GM23338 (cell line): ENCODE measurements at regions not wholly inside any gene's neighbourhood (a gene's known extent, or its start where the extent isn't known, plus 50 kb on each side); places are given as distances from the start of the nearest gene placed in this dataset.

Experiments
- ATAC-seq: fragments of 200-7000 bp; cut with Tn5 transposase; 3 replicates; pipeline ENCODE4 v1.9.1; 2020
- DNase-seq: peaks from one replicate; pipeline ENCODE4 v3.0.0-alpha.2; 2015; ENCODE audit warnings: low spot score
- H2AFZ ChIP-seq: fragments of 200-600 bp; sonication (generic); 2 replicates; pipeline ENCODE4 v1.8.0; 2016; ENCODE audit warnings: antibody characterized with exemption, mild to moderate bottlenecking, moderate library complexity
- H3F3A ChIP-seq: fragments of 200-600 bp; sonication (generic); replicated peaks from 2 replicates; pipeline ENCODE4 v1.8.0; 2017; ENCODE audit warnings: antibody characterized with exemption, mixed run types, low read depth
- H3K27ac ChIP-seq: fragments of 200-600 bp; sonication (generic); 2 replicates; pipeline ENCODE4 v1.6.1; 2016; ENCODE audit warnings: low read depth
- H3K27me3 ChIP-seq: fragments of 200-600 bp; sonication (generic); 2 replicates; pipeline ENCODE4 v1.8.0; 2016; ENCODE audit warnings: mild to moderate bottlenecking, mixed run types, moderate library complexity; ENCODE audit not compliant: insufficient read depth
- H3K36me3 ChIP-seq: fragments of 200-600 bp; sonication (generic); 2 replicates; pipeline ENCODE4 v1.8.0; 2016; ENCODE audit warnings: mild to moderate bottlenecking; ENCODE audit not compliant: insufficient read depth
- H3K4me1 ChIP-seq: fragments of 200-600 bp; sonication (generic); 2 replicates; pipeline ENCODE4 v1.8.0; 2016; ENCODE audit warnings: mild to moderate bottlenecking, moderate library complexity; ENCODE audit not compliant: insufficient read depth
- H3K4me2 ChIP-seq: fragments of 200-600 bp; sonication (generic); 2 replicates; pipeline ENCODE4 v1.7.1; 2017; ENCODE audit warnings: mixed run types
- H3K4me3 ChIP-seq: fragments of 200-600 bp; sonication (generic); 2 replicates; pipeline ENCODE4 v1.6.1; 2016; ENCODE audit warnings: mixed run types
- H3K79me2 ChIP-seq: fragments of 200-600 bp; sonication (generic); replicated peaks from 2 replicates; pipeline ENCODE4 v1.8.0; 2017; ENCODE audit warnings: mild to moderate bottlenecking; ENCODE audit not compliant: insufficient read depth
- H3K9me2 ChIP-seq: fragments of 200-600 bp; sonication (generic); 2 replicates; pipeline ENCODE4 v1.8.0; 2017; ENCODE audit not compliant: insufficient read depth
- H4K20me1 ChIP-seq: fragments of 200-600 bp; sonication (generic); replicated peaks from 2 replicates; pipeline ENCODE4 v1.8.0; 2017; ENCODE audit warnings: mild to moderate bottlenecking; ENCODE audit not compliant: insufficient read depth
- H3K27ac Mint-ChIP-seq: 2 replicates; pipeline ENCODE4 v1.8.0; 2020; ENCODE audit warnings: inconsistent platforms, mild to moderate bottlenecking, moderate library complexity, mixed read lengths
- H3K27me3 Mint-ChIP-seq: 3 replicates; pipeline ENCODE4 v1.8.0; 2022; ENCODE audit warnings: low read depth, mild to moderate bottlenecking, moderate library complexity, mixed read lengths, inconsistent platforms; ENCODE audit not compliant: insufficient read depth, poor library complexity
- H3K36me3 Mint-ChIP-seq: 3 replicates; pipeline ENCODE4 v1.8.0; 2021; ENCODE audit warnings: low read depth, mild to moderate bottlenecking, inconsistent platforms, moderate library complexity, mixed read lengths
- H3K4me1 Mint-ChIP-seq: 3 replicates; pipeline ENCODE4 v1.8.0; 2020; ENCODE audit warnings: mild to moderate bottlenecking, inconsistent platforms, mixed read lengths
- H3K4me3 Mint-ChIP-seq: 3 replicates; pipeline ENCODE4 v1.8.0; 2021; ENCODE audit warnings: moderate library complexity, mild to moderate bottlenecking, inconsistent platforms, mixed read lengths
- H3K9me3 Mint-ChIP-seq: 3 replicates; pipeline ENCODE4 v1.8.0; 2020; ENCODE audit warnings: moderate library complexity, mild to moderate bottlenecking, inconsistent platforms, mixed read lengths
- CREB1 ChIP-seq: fragments of 250-450 bp; sonication (Bioruptor Pico); IDR thresholded peaks from 2 replicates; pipeline ENCODE4 v1.5.0; 2020; ENCODE audit warnings: low read depth, mild to moderate bottlenecking, moderate library complexity
- EZH2 ChIP-seq: fragments of 200-600 bp; sonication (generic); IDR thresholded peaks from one replicate; pipeline ENCODE4 v1.8.0; 2017; ENCODE audit warnings: antibody characterized with exemption, mild to moderate bottlenecking, low read depth; ENCODE audit not compliant: unreplicated experiment
- EZH2phosphoT487 ChIP-seq: fragments of 200-600 bp; sonication (generic); IDR thresholded peaks from one replicate; pipeline ENCODE4 v1.8.1; 2018; ENCODE audit warnings: antibody characterized with exemption; ENCODE audit not compliant: unreplicated experiment
- JUNB ChIP-seq: IDR thresholded peaks from one replicate; pipeline ENCODE4 v1.6.1; 2016; ENCODE audit warnings: antibody characterized with exemption; ENCODE audit not compliant: unreplicated experiment
- NANOG ChIP-seq: IDR thresholded peaks from 2 replicates; pipeline ENCODE4 v1.6.1; 2016; ENCODE audit warnings: antibody characterized with exemption, borderline replicate concordance
- POLR2AphosphoS5 ChIP-seq: IDR thresholded peaks from 2 replicates; pipeline ENCODE4 v1.6.1; 2016; ENCODE audit warnings: antibody characterized with exemption, low read depth
- STAT1 ChIP-seq: IDR thresholded peaks from one replicate; pipeline ENCODE4 v1.6.1; 2016; ENCODE audit warnings: antibody characterized with exemption; ENCODE audit not compliant: unreplicated experiment
- ZNF114 ChIP-seq: fragments of 250-450 bp; sonication (Bioruptor Pico); IDR thresholded peaks from 2 replicates; pipeline ENCODE4 v1.5.0; 2020; ENCODE audit warnings: mild to moderate bottlenecking, moderate library complexity
- ZNF331 ChIP-seq: fragments of 250-450 bp; sonication (Bioruptor Pico); IDR thresholded peaks from 2 replicates; pipeline ENCODE4 v1.5.0; 2020; ENCODE audit warnings: low read depth, mild to moderate bottlenecking, moderate library complexity
- TF ChIP-seq, protein P1 (sequence below): fragments of 250-450 bp; sonication (Bioruptor Pico); IDR thresholded peaks from 2 replicates; pipeline ENCODE4 v1.5.0; 2020; ENCODE audit warnings: mild to moderate bottlenecking, moderate library complexity
- TF ChIP-seq, protein P2 (sequence below), 2 experiments: fragments of 200-600 bp in 1 of 2; sonication (generic) in 1 of 2; conservative IDR thresholded peaks; 2 replicates each; pipeline versions ENCODE4 v1.5.1 to v1.6.1; 2016 to 2017; ENCODE audit warnings: antibody characterized with exemption in 2 of 2, low read depth in 2 of 2, mild to moderate bottlenecking in 2 of 2, moderate library complexity in 1 of 2
- TF ChIP-seq, protein P3 (sequence below): IDR thresholded peaks from one replicate; pipeline ENCODE4 v1.6.1; 2018; ENCODE audit warnings: antibody characterized with exemption; ENCODE audit not compliant: unreplicated experiment
- TF ChIP-seq, protein P4 (sequence below): IDR thresholded peaks from 2 replicates; pipeline ENCODE4 v1.6.1; 2016; ENCODE audit warnings: antibody characterized with exemption

DNA sequence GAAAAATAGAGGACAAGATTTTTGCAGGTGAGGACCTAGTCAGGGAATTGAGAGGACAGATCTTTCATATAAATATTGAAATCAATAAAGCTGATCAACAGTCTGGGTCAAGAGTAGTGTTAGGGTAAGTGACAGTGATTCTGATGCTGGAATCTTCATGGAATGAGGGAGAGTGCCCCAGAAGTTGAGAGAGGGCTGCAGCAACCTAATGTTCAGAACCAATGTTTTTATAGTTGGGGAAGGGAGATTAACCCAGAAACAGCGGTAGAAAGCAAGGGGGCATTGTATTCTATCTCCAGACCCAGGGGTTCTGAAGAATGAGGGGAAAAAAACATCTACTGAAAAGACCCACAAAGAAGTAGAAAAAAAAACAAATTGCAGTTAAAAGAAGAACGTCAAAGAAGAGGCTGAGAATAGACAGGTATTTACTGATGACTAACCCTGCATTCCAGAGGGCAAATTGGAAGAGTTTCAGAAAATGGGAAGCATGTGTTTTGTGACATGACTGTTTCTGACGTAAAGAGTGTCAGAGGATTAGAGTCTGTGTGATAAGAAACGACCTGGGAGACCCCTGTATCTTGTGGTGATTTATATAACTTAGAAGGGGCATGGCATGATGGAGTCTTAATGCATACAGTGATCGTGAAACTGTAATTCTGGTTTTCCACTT is 819.6 kb upstream of the EPHA5 start:
- no peak overlapping the region for H3K27ac Mint-ChIP-seq
- no peak overlapping the region for H3K4me3 Mint-ChIP-seq
- no peaks in the 10 kb centered on the region for H3K27me3 Mint-ChIP-seq
- H3K4me3 ChIP-seq: no peak overlapping the region
- DNase-seq (peak; percentile 17), ATAC-seq (no peak)
- H3K36me3 ChIP-seq: no peaks in the 10 kb centered on the region
- H3K27me3 ChIP-seq: no peaks in the 10 kb centered on the region
- no peaks in the 10 kb centered on the region for H3K9me2 ChIP-seq
- TF ChIP-seq ZNF114 (CRISPR knock-in tag): no peak
- TF ChIP-seq EZH2phosphoT487: no peak
- TF ChIP-seq, protein P1, sequence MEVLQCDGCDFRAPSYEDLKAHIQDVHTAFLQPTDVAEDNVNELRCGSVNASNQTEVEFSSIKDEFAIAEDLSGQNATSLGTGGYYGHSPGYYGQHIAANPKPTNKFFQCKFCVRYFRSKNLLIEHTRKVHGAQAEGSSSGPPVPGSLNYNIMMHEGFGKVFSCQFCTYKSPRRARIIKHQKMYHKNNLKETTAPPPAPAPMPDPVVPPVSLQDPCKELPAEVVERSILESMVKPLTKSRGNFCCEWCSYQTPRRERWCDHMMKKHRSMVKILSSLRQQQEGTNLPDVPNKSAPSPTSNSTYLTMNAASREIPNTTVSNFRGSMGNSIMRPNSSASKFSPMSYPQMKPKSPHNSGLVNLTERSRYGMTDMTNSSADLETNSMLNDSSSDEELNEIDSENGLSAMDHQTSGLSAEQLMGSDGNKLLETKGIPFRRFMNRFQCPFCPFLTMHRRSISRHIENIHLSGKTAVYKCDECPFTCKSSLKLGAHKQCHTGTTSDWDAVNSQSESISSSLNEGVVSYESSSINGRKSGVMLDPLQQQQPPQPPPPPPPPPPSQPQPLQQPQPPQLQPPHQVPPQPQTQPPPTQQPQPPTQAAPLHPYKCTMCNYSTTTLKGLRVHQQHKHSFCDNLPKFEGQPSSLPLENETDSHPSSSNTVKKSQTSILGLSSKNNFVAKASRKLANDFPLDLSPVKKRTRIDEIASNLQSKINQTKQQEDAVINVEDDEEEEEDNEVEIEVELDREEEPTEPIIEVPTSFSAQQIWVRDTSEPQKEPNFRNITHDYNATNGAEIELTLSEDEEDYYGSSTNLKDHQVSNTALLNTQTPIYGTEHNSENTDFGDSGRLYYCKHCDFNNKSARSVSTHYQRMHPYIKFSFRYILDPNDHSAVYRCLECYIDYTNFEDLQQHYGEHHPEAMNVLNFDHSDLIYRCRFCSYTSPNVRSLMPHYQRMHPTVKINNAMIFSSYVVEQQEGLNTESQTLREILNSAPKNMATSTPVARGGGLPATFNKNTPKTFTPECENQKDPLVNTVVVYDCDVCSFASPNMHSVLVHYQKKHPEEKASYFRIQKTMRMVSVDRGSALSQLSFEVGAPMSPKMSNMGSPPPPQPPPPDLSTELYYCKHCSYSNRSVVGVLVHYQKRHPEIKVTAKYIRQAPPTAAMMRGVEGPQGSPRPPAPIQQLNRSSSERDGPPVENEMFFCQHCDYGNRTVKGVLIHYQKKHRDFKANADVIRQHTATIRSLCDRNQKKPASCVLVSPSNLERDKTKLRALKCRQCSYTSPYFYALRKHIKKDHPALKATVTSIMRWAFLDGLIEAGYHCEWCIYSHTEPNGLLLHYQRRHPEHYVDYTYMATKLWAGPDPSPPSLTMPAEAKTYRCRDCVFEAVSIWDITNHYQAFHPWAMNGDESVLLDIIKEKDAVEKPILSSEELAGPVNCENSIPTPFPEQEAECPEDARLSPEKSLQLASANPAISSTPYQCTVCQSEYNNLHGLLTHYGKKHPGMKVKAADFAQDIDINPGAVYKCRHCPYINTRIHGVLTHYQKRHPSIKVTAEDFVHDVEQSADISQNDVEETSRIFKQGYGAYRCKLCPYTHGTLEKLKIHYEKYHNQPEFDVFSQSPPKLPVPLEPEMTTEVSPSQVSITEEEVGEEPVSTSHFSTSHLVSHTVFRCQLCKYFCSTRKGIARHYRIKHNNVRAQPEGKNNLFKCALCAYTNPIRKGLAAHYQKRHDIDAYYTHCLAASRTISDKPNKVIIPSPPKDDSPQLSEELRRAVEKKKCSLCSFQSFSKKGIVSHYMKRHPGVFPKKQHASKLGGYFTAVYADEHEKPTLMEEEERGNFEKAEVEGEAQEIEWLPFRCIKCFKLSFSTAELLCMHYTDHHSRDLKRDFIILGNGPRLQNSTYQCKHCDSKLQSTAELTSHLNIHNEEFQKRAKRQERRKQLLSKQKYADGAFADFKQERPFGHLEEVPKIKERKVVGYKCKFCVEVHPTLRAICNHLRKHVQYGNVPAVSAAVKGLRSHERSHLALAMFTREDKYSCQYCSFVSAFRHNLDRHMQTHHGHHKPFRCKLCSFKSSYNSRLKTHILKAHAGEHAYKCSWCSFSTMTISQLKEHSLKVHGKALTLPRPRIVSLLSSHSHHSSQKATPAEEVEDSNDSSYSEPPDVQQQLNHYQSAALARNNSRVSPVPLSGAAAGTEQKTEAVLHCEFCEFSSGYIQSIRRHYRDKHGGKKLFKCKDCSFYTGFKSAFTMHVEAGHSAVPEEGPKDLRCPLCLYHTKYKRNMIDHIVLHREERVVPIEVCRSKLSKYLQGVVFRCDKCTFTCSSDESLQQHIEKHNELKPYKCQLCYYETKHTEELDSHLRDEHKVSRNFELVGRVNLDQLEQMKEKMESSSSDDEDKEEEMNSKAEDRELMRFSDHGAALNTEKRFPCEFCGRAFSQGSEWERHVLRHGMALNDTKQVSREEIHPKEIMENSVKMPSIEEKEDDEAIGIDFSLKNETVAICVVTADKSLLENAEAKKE: no peak
- no peak for TF ChIP-seq EZH2
- TF ChIP-seq, protein P2, sequence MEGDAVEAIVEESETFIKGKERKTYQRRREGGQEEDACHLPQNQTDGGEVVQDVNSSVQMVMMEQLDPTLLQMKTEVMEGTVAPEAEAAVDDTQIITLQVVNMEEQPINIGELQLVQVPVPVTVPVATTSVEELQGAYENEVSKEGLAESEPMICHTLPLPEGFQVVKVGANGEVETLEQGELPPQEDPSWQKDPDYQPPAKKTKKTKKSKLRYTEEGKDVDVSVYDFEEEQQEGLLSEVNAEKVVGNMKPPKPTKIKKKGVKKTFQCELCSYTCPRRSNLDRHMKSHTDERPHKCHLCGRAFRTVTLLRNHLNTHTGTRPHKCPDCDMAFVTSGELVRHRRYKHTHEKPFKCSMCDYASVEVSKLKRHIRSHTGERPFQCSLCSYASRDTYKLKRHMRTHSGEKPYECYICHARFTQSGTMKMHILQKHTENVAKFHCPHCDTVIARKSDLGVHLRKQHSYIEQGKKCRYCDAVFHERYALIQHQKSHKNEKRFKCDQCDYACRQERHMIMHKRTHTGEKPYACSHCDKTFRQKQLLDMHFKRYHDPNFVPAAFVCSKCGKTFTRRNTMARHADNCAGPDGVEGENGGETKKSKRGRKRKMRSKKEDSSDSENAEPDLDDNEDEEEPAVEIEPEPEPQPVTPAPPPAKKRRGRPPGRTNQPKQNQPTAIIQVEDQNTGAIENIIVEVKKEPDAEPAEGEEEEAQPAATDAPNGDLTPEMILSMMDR (conservative IDR thresholded peaks at IDR 0.05; ENCODE audit: low read depth in 2 of 2): no peak
- no peak for TF ChIP-seq JUNB
- TF ChIP-seq STAT1: no peak
- TF ChIP-seq ZNF331 (CRISPR knock-in tag): no peak
- TF ChIP-seq, protein P3, sequence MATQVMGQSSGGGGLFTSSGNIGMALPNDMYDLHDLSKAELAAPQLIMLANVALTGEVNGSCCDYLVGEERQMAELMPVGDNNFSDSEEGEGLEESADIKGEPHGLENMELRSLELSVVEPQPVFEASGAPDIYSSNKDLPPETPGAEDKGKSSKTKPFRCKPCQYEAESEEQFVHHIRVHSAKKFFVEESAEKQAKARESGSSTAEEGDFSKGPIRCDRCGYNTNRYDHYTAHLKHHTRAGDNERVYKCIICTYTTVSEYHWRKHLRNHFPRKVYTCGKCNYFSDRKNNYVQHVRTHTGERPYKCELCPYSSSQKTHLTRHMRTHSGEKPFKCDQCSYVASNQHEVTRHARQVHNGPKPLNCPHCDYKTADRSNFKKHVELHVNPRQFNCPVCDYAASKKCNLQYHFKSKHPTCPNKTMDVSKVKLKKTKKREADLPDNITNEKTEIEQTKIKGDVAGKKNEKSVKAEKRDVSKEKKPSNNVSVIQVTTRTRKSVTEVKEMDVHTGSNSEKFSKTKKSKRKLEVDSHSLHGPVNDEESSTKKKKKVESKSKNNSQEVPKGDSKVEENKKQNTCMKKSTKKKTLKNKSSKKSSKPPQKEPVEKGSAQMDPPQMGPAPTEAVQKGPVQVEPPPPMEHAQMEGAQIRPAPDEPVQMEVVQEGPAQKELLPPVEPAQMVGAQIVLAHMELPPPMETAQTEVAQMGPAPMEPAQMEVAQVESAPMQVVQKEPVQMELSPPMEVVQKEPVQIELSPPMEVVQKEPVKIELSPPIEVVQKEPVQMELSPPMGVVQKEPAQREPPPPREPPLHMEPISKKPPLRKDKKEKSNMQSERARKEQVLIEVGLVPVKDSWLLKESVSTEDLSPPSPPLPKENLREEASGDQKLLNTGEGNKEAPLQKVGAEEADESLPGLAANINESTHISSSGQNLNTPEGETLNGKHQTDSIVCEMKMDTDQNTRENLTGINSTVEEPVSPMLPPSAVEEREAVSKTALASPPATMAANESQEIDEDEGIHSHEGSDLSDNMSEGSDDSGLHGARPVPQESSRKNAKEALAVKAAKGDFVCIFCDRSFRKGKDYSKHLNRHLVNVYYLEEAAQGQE: no peak
- TF ChIP-seq NANOG: no peak
- no peak for TF ChIP-seq CREB1 (CRISPR knock-in tag)
- TF ChIP-seq, protein P4, sequence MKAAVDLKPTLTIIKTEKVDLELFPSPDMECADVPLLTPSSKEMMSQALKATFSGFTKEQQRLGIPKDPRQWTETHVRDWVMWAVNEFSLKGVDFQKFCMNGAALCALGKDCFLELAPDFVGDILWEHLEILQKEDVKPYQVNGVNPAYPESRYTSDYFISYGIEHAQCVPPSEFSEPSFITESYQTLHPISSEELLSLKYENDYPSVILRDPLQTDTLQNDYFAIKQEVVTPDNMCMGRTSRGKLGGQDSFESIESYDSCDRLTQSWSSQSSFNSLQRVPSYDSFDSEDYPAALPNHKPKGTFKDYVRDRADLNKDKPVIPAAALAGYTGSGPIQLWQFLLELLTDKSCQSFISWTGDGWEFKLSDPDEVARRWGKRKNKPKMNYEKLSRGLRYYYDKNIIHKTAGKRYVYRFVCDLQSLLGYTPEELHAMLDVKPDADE: no peak
- TF ChIP-seq POLR2AphosphoS5: no peak
- no peaks in the 10 kb centered on the region for H3K36me3 Mint-ChIP-seq
- no peak overlapping the region for H3K4me2 ChIP-seq
- no peaks in the 10 kb centered on the region for H3K79me2 ChIP-seq
- no peaks in the 10 kb centered on the region for H4K20me1 ChIP-seq
- H3K4me1 ChIP-seq: no peaks in the 10 kb centered on the region
- no peak overlapping the region for H3K27ac ChIP-seq
- H3K4me1 Mint-ChIP-seq: no peaks in the 10 kb centered on the region; the same call in 2 of the 3 replicates
- peak overlapping the region; percentile 23; the same call in 1 of the 2 replicates for H2AFZ ChIP-seq
- no peaks in the 10 kb centered on the region for H3F3A ChIP-seq
- H3K9me3 Mint-ChIP-seq: no peaks in the 10 kb centered on the region
